Stomach (tissue), 4 donors: ENCODE measurements at regions not wholly inside any gene's neighbourhood (a gene's known extent, or its start where the extent isn't known, plus 50 kb on each side); places are given as distances from the start of the nearest gene placed in this dataset.

ENCODE experiments used
- EP300 ChIP-seq: sonication (generic); formaldehyde crosslinking; IDR thresholded peaks from one replicate; pipeline ENCODE4 v1.6.1; 2017; ENCODE audit warnings: antibody characterized with exemption
- POLR2A ChIP-seq, 4 donors: fragments of 450-650 bp; IDR thresholded peaks; one replicate each; pipeline ENCODE4 v1.6.1; 2016; ENCODE audit warnings: antibody characterized with exemption in 4 of 4, control low read depth in 2 of 4, mild to moderate bottlenecking in 1 of 4, moderate library complexity in 1 of 4
- POLR2AphosphoS5 ChIP-seq, 3 donors: sonication (generic); formaldehyde crosslinking; IDR thresholded peaks; one replicate each; pipeline ENCODE4 v1.6.1; 2016; ENCODE audit warnings: antibody characterized with exemption in 3 of 3
- TF ChIP-seq, protein P1 (sequence below), 7 experiments: fragments of 450-650 bp in 4 of 7; fragments of 200-600 bp in 3 of 7; sonication (generic) in 3 of 7; IDR thresholded peaks; one replicate each; pipeline ENCODE4 v1.5.1; 2016 to 2019; ENCODE audit warnings: antibody characterized with exemption in 7 of 7, control low read depth in 2 of 7, mild to moderate bottlenecking in 1 of 7

- TF ChIP-seq POLR2A (IDR thresholded peaks at IDR 0.05) (no peak), POLR2AphosphoS5 (IDR thresholded peaks at IDR 0.05) (no peak), EP300 (no peak)
- TF ChIP-seq, protein P1, sequence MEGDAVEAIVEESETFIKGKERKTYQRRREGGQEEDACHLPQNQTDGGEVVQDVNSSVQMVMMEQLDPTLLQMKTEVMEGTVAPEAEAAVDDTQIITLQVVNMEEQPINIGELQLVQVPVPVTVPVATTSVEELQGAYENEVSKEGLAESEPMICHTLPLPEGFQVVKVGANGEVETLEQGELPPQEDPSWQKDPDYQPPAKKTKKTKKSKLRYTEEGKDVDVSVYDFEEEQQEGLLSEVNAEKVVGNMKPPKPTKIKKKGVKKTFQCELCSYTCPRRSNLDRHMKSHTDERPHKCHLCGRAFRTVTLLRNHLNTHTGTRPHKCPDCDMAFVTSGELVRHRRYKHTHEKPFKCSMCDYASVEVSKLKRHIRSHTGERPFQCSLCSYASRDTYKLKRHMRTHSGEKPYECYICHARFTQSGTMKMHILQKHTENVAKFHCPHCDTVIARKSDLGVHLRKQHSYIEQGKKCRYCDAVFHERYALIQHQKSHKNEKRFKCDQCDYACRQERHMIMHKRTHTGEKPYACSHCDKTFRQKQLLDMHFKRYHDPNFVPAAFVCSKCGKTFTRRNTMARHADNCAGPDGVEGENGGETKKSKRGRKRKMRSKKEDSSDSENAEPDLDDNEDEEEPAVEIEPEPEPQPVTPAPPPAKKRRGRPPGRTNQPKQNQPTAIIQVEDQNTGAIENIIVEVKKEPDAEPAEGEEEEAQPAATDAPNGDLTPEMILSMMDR (IDR thresholded peaks at IDR 0.05): no peak
These were observed 100.5 kb downstream of the CFAP44 start for GRCh38 chr3:113340785-113341184.
